H9 (cell line): ENCODE measurements at regions not wholly inside any gene's neighbourhood (a gene's known extent, or its start where the extent isn't known, plus 50 kb on each side); places are given as distances from the start of the nearest gene placed in this dataset.

Experiments
- DNase-seq: peaks from one replicate; pipeline ENCODE4 v3.0.0-alpha.2; 2017
- H2AFZ ChIP-seq: one replicate; pipeline ENCODE4 v1.6.1; 2013; ENCODE audit warnings: mild to moderate bottlenecking, low read length, control low read depth, moderate library complexity
- H2AK5ac ChIP-seq: 2 replicates; pipeline ENCODE4 v1.6.1; 2013; ENCODE audit warnings: low read length, control low read depth, mixed read lengths; ENCODE audit not compliant: insufficient read length
- H2BK120ac ChIP-seq: one replicate; pipeline ENCODE4 v1.6.1; 2013; ENCODE audit warnings: low read depth, mild to moderate bottlenecking, low read length, control low read depth, inconsistent platforms; ENCODE audit not compliant: poor library complexity, severe bottlenecking
- H2BK12ac ChIP-seq: 2 replicates; pipeline ENCODE4 v1.6.1; 2013; ENCODE audit warnings: low read length, control low read depth, mixed read lengths, low read depth; ENCODE audit not compliant: insufficient read length
- H2BK15ac ChIP-seq: 2 replicates; pipeline ENCODE4 v1.6.1; 2013; ENCODE audit warnings: low read depth, low read length, control low read depth
- H2BK20ac ChIP-seq: one replicate; pipeline ENCODE4 v1.6.1; 2013; ENCODE audit warnings: low read depth, mild to moderate bottlenecking, low read length, control low read depth, inconsistent platforms; ENCODE audit not compliant: poor library complexity, severe bottlenecking
- H2BK5ac ChIP-seq: 2 replicates; pipeline ENCODE4 v1.6.1; 2013; ENCODE audit warnings: low read length, control low read depth, mixed read lengths; ENCODE audit not compliant: insufficient read length
- H3K14ac ChIP-seq: 2 replicates; pipeline ENCODE4 v1.6.1; 2013; ENCODE audit warnings: low read length, control low read depth; ENCODE audit not compliant: insufficient read depth
- H3K18ac ChIP-seq: 2 replicates; pipeline ENCODE4 v1.6.1; 2013; ENCODE audit warnings: low read depth, mild to moderate bottlenecking, mixed read lengths, low read length, control low read depth; ENCODE audit not compliant: insufficient read length
- H3K23ac ChIP-seq: 2 replicates; pipeline ENCODE4 v1.6.1; 2013; ENCODE audit warnings: low read length, control low read depth, mixed read lengths, low read depth; ENCODE audit not compliant: insufficient read length
- H3K23me2 ChIP-seq: 2 replicates; pipeline ENCODE4 v1.6.1; 2013; ENCODE audit warnings: low read depth, mild to moderate bottlenecking, mixed read lengths, low read length, control low read depth; ENCODE audit not compliant: insufficient read length, poor library complexity, severe bottlenecking
- H3K27ac ChIP-seq: 2 replicates; pipeline ENCODE4 v1.5.1; 2013; ENCODE audit warnings: low read length, control low read depth, mixed read lengths, low read depth; ENCODE audit not compliant: insufficient read length
- H3K27me3 ChIP-seq: 2 replicates; pipeline ENCODE4 v1.6.1; 2013; ENCODE audit warnings: low read length, control low read depth, inconsistent platforms; ENCODE audit not compliant: insufficient read depth
- H3K4ac ChIP-seq: 2 replicates; pipeline ENCODE4 v1.6.1; 2013; ENCODE audit warnings: low read depth, mild to moderate bottlenecking, control low read depth, inconsistent platforms, low read length, moderate library complexity
- H3K4me1 ChIP-seq: 2 replicates; pipeline ENCODE4 v1.6.1; 2013; ENCODE audit warnings: low read length, control low read depth, inconsistent platforms; ENCODE audit not compliant: insufficient read depth
- H3K4me2 ChIP-seq: 2 replicates; pipeline ENCODE4 v1.6.1; 2013; ENCODE audit warnings: low read length, control low read depth, mixed read lengths; ENCODE audit not compliant: insufficient read length, insufficient read depth
- H3K56ac ChIP-seq: 2 replicates; pipeline ENCODE4 v1.6.1; 2013; ENCODE audit warnings: low read depth, mild to moderate bottlenecking, mixed read lengths, low read length, control low read depth; ENCODE audit not compliant: insufficient read length
- H3K79me1 ChIP-seq: 2 replicates; pipeline ENCODE4 v1.6.1; 2013; ENCODE audit warnings: low read depth, mild to moderate bottlenecking, moderate library complexity, low read length, control low read depth, inconsistent platforms; ENCODE audit not compliant: insufficient read depth, poor library complexity, severe bottlenecking
- H3K79me2 ChIP-seq: 2 replicates; pipeline ENCODE4 v1.6.1; 2013; ENCODE audit warnings: low read length, control low read depth, inconsistent platforms; ENCODE audit not compliant: insufficient read depth
- H3K9ac ChIP-seq: 2 replicates; pipeline ENCODE4 v1.6.1; 2013; ENCODE audit warnings: low read length, control low read depth, mixed read lengths; ENCODE audit not compliant: insufficient read length; ENCODE audit errors: extremely low read depth
- H3K9me3 ChIP-seq: one replicate; pipeline ENCODE4 v1.6.1; 2013; ENCODE audit warnings: low read depth, low read length, inconsistent platforms; ENCODE audit not compliant: control insufficient read depth
- H3T11ph ChIP-seq: one replicate; pipeline ENCODE4 v1.6.1; 2013; ENCODE audit warnings: mild to moderate bottlenecking, low read length, control low read depth, inconsistent platforms
- H4K20me1 ChIP-seq: one replicate; pipeline ENCODE4 v1.6.1; 2013; ENCODE audit not compliant: control insufficient read depth, insufficient read length, insufficient read depth
- H4K5ac ChIP-seq: 2 replicates; pipeline ENCODE4 v1.6.1; 2013; ENCODE audit warnings: low read depth, mild to moderate bottlenecking, mixed read lengths, low read length, control low read depth; ENCODE audit not compliant: insufficient read length
- H4K8ac ChIP-seq: replicated peaks from 2 replicates; pipeline ENCODE4 v1.6.1; 2013; ENCODE audit warnings: low read length, control low read depth, mixed read lengths, low read depth; ENCODE audit not compliant: insufficient read length
- H4K91ac ChIP-seq: 2 replicates; pipeline ENCODE4 v1.6.1; 2013; ENCODE audit warnings: low read depth, mild to moderate bottlenecking, moderate library complexity, mixed read lengths, low read length, control low read depth; ENCODE audit not compliant: insufficient read length
- H3K27ac Mint-ChIP-seq, 3 experiments: 2 replicates in 2 of 3; 3 replicates in 1 of 3; pipeline ENCODE4 v1.8.0; 2020 to 2021; ENCODE audit warnings: mixed read lengths in 3 of 3, mild to moderate bottlenecking in 1 of 3, moderate library complexity in 1 of 3
- H3K27me3 Mint-ChIP-seq: 2 replicates; pipeline ENCODE4 v1.8.0; 2021; ENCODE audit warnings: low read depth, mild to moderate bottlenecking, moderate library complexity, mixed read lengths
- H3K36me3 Mint-ChIP-seq, 3 experiments: 2 replicates in 2 of 3; 3 replicates in 1 of 3; pipeline ENCODE4 v1.8.0; 2020 to 2021; ENCODE audit warnings: low read depth in 3 of 3, mixed read lengths in 3 of 3; ENCODE audit not compliant: insufficient read depth in 1 of 3
- H3K4me1 Mint-ChIP-seq, 2 experiments: 2 replicates each; pipeline ENCODE4 v1.8.0; 2020; ENCODE audit warnings: mixed read lengths in 2 of 2
- H3K4me3 Mint-ChIP-seq, 2 experiments: 2 replicates in 1 of 2; 3 replicates in 1 of 2; pipeline ENCODE4 v1.8.0; 2020 to 2021; ENCODE audit warnings: mild to moderate bottlenecking in 2 of 2, mixed read lengths in 2 of 2, moderate library complexity in 1 of 2
- H3K9me3 Mint-ChIP-seq, 2 experiments: 2 replicates in 1 of 2; 3 replicates in 1 of 2; pipeline ENCODE4 v1.8.0; 2020; ENCODE audit warnings: mild to moderate bottlenecking in 2 of 2, mixed read lengths in 2 of 2, moderate library complexity in 1 of 2
- WGBS: extraction: QIAGEN DNeasy Blood & Tissue Kit; methylation state at CpG from one replicate; pipeline ENCODE4 v1.1.7; 2013; ENCODE audit warnings: missing lambda C conversion rate, low lambda C conversion rate, mixed read lengths; ENCODE audit not compliant: insufficient read length; ENCODE audit errors: extremely low coverage; 5-methylcytosine and 5-hydroxymethylcytosine counted together
- TF ChIP-seq, protein P1 (sequence below): fragments of 200-600 bp; sonication (generic); conservative IDR thresholded peaks from 3 replicates; pipeline ENCODE4 v1.8.0; 2021; ENCODE audit warnings: antibody characterized with exemption, mild to moderate bottlenecking

DNA sequence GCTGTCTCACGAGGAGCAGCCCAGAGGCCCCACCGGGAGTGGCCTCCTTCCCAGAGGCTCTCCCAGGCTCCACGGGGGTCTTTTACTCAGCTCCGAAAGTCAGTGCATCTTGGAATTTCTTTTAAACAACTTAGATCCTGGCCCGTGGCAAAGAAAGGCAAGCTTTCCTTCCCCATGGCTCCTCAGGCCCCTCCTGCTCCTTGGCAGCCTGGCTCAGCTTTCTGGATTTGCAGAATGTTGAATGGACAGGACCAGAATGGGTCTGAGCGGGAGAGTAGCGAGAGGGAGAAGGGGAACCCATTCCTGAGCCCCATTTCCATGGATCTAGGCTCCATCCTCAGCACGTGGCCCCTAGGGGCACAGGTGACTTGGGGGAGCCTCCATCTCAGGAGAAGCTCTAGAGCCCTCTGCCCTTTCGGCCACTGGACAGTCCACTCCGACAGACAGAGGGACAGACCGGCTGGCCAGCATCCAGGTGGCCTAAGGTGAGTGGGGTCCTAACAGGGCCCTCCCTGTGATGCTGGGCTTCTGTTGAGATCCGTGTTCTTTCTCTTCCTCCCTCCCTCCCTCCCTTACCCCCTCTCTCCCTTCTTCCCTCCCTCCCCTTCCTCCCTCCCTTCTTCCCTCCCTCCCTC, 173.9 kb upstream of the PPP1R26 start:
- no peak overlapping the region for H4K8ac ChIP-seq
- TF ChIP-seq, protein P1, sequence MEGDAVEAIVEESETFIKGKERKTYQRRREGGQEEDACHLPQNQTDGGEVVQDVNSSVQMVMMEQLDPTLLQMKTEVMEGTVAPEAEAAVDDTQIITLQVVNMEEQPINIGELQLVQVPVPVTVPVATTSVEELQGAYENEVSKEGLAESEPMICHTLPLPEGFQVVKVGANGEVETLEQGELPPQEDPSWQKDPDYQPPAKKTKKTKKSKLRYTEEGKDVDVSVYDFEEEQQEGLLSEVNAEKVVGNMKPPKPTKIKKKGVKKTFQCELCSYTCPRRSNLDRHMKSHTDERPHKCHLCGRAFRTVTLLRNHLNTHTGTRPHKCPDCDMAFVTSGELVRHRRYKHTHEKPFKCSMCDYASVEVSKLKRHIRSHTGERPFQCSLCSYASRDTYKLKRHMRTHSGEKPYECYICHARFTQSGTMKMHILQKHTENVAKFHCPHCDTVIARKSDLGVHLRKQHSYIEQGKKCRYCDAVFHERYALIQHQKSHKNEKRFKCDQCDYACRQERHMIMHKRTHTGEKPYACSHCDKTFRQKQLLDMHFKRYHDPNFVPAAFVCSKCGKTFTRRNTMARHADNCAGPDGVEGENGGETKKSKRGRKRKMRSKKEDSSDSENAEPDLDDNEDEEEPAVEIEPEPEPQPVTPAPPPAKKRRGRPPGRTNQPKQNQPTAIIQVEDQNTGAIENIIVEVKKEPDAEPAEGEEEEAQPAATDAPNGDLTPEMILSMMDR, result no peak
- H3T11ph ChIP-seq, result no peak overlapping the region
- DNase-seq, result no peak
- H3K36me3 Mint-ChIP-seq, result peaks cover 0 to 6% (median 0%) of the 10 kb centered on the region in 3 experiments; a peak in 3 of 7 replicates
- H2BK120ac ChIP-seq, result no peak overlapping the region
- H3K27me3 ChIP-seq, result no peaks in the 10 kb centered on the region
- H4K20me1 ChIP-seq, result no peaks in the 10 kb centered on the region
- H3K4me1 Mint-ChIP-seq, result peaks cover 5 to 18% of the 10 kb centered on the region in 2 experiments
- H3K23ac ChIP-seq, result no peak overlapping the region
- H3K18ac ChIP-seq, result no peak overlapping the region
- WGBS, result no CpG with 5 or more reads among the region's 12 CpGs
- H3K9me3 Mint-ChIP-seq, result peaks cover 6 to 8% of the 10 kb centered on the region in 2 experiments; a peak in 2 of 5 replicates
- no peak overlapping the region for H3K56ac ChIP-seq
- H3K27me3 Mint-ChIP-seq, result peaks cover 14% of the 10 kb centered on the region
- no peak overlapping the region for H3K4ac ChIP-seq
- H3K4me1 ChIP-seq, result no peaks in the 10 kb centered on the region
- no peak overlapping the region for H3K4me2 ChIP-seq
- H3K27ac Mint-ChIP-seq, result no peak overlapping the region
- no peak overlapping the region for H2BK15ac ChIP-seq
- no peak overlapping the region for H2BK5ac ChIP-seq
- H2AK5ac ChIP-seq, result no peak overlapping the region
- H3K23me2 ChIP-seq, result no peaks in the 10 kb centered on the region
- no peak overlapping the region for H3K14ac ChIP-seq
- no peaks in the 10 kb centered on the region for H3K79me2 ChIP-seq
- no peak overlapping the region for H4K5ac ChIP-seq
- no peaks in the 10 kb centered on the region for H3K79me1 ChIP-seq
- H2AFZ ChIP-seq, result no peak overlapping the region
- H3K9ac ChIP-seq, result no peak overlapping the region
- no peaks in the 10 kb centered on the region for H3K9me3 ChIP-seq
- H2BK20ac ChIP-seq, result no peak overlapping the region
- no peak overlapping the region for H2BK12ac ChIP-seq
- no peak overlapping the region for H4K91ac ChIP-seq
- no peak overlapping the region for H3K27ac ChIP-seq
- no peak overlapping the region for H3K4me3 Mint-ChIP-seq
